ENCODE measurements at regions not wholly inside any gene's neighbourhood (a gene's known extent, or its start where the extent isn't known, plus 50 kb on each side); places are given as distances from the start of the nearest gene placed in this dataset.
A peak's percentile ranks its signal among the peaks of the same experiment; 100 is the strongest.

DNA sequence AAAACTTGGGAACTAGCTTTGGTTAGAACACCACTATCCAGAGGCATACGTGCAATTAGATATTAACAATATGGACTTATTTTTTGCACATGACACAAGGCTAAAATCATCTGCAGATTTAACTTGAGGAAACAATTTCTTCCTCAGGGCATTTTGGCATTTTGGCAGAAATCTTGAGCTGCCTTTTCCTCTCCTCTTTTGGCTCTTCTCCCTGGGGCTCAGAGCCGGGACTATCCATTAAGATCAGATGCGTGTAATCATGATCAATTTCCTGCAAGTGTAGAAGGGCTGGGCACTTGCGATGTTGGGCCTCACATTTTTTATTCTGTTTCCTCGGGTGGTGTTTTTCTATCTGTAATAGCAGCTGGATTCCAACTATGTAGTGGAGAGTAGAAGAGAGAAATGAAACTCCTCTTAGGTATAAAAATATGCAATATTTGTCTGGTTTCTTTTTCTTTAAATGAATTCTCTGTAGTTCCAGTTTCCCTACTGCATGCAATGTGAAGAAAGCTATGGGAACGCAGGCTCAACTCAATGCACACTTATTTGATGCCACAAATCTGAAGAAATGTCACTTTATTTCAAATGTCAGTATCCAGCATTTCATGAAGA, 1010.8 kb downstream of the FLRT2 start:
- no peak for DNase-seq

DNA sequence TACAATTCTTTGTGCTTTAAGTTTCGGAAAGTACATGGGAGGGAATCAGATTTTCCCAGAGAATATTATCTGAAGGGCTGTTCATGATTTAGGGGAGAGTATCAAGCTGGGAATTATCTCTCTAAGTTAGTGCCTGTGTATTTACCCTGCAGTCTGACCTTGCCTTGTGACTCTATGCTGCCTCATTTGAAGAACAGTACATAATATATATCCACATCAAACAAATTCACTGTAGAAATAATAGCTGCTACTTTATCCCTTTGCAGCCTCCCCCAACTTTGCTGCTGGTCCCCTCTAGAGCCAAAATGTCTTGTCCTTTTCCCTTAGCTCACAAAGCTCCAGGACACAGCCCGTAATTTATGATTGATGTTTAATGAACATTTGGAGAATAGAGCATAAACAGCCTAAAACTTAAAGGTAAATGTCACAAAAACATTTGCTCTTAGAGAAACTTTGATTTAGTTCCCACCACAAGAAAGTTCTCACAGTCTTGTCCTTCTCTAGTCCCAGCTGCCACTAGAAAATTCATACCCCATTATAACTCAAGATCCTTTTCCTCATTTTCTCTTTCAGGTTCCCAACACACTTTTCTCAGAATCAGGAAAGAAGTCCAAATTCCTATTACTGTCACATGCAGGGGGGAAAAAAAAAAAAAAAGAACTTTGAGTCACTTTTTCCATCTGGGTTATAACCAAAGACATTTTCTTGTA, 1009.6 kb downstream of the FLRT2 start:
- DNase-seq = no peak

DNA sequence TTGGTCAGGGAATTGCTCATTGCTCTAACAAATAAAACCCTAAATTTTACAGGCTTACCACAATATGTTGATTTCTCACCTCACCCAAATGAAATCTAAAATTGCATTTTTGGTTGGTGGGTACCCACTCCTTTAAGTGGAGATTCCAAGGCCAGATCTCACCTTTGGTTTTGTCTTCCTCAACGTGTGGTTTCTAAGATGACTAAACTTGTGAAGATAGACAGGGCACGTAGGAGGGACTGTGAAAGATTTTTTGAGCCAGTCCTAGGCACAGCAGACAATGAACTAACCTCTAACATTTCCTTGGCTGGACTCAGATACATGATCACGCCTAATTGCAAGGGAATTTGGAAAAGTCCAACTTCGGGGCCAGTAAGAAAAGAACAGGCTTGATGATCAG, 1003.9 kb downstream of the FLRT2 start:
- no peak for DNase-seq

DNA sequence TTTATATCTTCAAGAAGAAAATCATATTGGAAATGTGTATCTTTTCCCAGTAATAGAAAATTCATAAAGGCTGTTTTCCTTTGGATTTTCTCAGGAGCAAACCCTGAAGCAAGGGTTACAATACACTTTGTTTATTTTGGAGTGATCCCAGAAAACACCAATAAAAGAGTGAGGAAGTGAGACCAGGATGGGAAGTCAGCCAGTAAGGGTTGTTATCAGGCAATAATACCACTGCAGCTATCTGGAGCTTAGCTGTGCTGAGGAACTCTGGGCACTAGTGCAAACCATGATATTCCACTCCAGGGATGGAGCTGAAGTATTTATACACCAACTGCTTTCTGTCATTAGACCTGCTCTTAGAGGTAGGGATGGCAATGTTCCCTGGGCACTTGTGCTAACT, 1002.3 kb downstream of the FLRT2 start:
- DNase-seq = no peak

DNA sequence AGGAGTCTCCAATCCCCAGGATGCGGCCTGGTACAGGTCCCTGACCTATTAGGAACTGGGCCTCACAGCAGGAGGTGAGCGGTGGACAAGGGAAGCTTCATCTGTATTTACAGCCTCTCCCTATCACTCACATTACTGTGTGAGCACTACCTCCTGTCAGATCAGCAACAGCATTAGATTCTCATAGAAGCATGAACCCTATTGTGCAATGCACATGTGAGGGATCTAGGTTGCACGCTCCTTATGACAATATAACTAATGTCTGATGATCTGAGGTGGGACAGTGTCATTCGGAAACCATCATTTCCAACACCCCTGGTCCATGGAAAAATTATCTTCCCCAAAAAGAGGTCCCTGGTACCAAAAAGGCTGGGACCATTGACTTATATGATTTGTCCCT, 1000.5 kb downstream of the FLRT2 start:
- no peak for DNase-seq

DNA sequence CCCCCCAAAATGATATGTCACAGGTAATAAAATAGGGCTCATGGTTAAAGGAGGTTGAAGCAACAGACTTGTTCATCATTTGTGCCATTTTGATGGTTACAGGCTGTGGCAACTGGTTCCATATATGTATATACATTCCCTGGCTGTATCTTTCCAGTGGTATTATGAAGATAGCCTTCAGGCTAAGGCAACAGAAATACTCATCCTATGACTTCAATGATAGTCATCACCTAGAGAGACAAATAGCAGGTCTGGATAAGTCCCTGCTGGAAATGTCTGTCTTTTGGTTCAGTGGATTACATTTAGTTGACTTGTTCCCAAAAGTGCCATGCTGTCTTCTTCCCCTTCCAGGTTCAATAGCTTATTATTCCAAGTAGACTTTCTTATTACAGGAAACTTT, 997.4 kb downstream of the FLRT2 start:
- DNase-seq = no peak

DNA sequence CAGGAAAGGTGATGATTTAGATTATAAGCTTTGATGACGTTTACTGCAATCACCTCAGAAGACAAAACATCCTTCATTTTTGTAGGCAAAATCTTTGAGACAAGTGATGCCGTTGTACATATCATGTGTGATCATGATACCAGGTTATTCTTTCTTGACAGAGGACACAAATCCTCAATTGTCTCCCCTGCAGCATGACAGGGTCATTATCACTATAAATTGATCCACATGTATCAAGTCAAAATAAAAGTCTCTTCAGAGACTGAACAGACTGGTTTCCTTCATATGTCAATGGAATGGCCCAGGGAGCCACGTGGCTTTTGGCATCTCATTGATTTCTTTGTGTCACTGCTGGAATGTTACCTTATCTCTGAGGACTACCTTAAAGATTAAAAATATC, 995.7 kb downstream of the FLRT2 start:
- no peak for DNase-seq

DNA sequence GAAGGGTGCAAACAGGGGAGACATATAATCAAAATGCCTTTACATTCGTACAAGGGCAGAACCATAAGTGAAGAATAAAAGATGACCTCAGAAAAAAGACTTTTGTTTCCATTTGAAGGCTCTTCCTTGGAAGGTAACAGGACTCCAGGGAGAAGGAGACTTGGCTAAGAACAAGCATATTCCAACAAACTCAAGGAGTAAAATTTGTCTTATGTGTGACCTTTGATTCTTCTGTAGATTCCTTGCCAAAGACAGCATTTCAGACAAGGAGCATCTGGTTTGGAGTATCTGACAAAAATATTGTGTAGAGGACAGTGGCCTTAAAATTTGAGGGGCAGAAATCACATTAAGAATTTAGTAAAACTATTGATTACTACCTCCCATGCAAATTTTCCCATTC, 991.9 kb downstream of the FLRT2 start:
- DNase-seq = no peak

DNA sequence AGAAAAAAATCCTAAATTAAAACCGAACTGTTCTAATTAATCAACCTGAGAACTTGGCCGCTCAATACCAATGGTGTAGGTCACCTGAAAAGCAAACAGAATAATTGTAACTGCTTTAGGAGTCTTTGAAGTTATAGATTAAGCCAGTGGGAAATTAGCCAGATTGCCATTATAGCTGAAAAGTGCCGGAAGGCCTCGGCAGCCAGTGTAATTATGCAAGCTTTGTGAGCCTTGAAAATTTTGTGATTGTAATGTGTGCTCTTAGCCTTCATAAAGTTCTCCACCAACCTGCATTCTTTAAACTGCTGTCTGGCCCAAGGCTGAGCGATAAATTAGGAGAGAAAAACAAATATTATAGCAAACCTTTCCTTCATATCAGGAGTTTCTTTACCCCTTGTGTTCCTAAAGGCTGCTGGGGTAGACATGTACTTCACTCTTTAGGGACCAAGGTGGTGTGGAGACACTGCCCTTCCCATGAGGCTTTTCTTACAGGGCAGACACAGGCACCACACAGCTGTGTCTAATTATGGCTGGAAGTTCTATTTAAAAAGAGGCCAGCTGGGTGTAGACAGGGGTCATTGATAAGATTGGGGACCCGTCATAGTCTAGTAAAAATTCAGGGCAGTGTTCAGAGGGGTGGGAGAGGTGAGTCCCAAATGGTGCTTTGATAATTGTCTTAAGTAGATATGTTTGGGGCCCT, 991.2 kb downstream of the FLRT2 start:
- no peak for DNase-seq

DNA sequence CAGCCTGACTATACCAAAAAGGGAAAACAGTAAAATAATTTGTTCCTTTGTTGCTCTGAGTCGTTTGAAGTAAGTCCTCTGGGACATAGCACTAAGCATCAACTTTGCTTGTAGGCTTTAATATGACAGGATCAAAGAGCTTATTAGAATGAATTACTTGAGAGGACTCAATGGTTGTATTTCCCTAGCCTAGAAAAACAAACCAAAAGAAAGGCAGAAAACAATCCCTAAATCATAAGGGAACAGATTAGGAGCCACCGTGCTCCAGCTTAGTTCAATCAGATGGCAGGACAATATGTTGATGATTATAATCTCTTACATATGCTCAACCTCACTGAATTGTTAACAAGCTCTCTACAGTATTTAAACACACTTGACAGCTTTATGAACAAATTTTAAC, 988.4 kb downstream of the FLRT2 start:
- DNase-seq = no peak

DNA sequence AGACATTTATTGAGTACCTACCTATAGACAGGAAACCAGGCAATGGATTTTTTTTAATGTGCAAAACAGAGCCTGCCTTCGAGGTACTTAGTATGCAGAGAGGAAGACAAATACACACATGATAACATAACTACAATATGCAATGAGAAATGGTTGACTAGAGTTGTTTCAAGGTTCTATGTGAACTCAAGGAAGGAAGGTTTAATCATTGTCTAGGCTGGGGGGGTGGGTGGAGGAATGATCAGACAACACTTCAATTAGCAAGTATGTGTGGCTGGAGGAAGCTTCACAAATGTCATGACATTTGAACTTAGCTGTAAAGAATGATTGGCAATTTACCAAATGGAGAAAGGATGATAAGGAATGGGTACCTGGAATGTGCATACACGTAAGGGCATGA, 985.3 kb downstream of the FLRT2 start:
- DNase-seq = no peak

DNA sequence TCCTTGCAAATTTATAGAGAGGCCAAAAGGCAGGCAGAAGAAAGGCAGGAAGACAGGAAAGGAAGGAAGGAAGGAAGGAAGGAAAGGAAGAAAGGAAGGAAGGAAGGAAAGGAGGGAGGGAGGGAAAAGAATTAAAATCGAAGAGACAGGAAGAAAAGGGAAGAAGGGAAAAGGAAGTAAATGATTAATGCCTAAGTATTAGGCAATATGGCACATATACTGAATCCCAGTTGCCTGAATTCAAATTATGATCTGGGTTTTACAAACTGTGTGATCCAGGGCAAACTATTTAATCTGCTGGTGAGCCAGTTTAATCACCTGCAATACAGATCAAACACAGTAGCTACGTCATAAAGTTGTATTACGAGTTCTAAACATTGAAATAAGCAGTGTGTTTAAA, 983.6 kb downstream of the FLRT2 start:
- DNase-seq = no peak

DNA sequence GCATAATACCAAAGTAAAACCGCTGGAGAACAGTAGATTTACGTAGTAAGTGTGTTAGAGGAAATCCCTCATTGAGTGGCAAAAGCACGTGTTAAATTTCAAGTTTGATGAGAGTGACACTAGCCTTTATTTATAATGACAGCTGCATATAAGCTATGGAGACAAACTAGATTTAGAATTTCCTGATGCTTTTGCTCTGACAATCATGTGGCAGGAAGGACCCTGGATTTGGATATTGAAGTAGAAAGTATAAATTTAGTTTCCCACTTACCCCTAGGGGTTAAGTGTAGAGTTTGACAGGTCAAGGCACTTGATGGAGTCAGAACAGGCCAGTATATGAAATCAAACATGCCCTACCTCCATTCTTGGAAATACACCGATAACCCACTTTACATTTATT, 983.1 kb downstream of the FLRT2 start:
- no peak for DNase-seq

DNA sequence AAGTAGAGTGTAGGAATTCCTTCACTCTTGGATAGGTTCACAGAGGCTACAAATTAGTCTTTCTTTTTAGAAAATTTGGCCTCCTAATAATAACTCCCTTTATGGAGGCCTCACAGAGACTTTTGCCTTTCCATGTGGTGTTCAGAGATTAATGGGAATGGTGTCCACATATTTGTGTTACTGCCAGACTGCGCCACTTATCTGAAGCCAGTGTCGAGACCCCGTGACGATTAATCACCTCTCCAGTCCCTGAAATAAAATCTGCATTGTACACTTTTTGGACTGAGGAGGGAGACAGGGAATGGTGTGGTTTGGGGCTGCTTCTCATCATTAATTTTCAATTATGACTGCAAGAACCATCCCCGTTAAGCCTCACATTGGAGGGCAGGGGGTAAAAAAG, 980.5 kb downstream of the FLRT2 start:
- DNase-seq = peak in 1 of 58 donors; percentile 0

DNA sequence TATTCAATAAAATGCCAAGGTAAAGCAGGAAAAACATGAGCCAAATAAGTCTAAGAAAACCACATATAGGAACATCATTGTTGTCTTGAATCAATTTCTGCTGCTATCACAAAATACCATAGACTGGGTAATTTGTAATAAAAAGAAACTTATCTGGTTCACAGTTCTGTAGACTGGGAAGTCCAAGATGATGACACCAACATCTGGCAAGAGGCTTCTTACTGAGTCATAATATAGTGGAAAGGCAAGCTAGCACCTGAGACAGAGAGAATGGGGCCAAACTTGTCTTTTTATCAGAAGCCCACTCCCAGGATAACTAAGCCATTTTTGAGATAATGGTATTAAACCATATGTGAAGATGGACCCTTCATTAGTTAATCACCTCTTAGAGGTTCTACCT, 975.9 kb downstream of the FLRT2 start:
- no peak for DNase-seq

DNA sequence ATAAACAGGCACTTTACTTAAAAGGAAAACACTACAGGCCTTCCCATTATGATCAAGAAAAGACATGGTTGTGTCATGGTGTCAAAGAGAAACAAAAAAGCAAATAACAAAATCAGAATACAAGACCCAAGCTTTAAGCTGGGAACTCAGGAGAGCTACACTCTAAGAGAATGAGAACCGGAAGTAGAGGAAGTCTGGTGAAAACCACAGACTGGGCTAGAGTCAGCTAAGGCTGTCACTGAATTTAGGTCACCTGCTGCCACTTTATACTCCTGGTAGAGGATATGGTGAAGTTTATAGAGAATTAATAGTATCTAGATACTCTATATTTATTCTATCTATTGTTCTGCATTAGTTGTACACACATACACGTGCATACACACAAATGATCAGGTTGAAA, 971.7 kb downstream of the FLRT2 start:
- no peak for DNase-seq

DNA sequence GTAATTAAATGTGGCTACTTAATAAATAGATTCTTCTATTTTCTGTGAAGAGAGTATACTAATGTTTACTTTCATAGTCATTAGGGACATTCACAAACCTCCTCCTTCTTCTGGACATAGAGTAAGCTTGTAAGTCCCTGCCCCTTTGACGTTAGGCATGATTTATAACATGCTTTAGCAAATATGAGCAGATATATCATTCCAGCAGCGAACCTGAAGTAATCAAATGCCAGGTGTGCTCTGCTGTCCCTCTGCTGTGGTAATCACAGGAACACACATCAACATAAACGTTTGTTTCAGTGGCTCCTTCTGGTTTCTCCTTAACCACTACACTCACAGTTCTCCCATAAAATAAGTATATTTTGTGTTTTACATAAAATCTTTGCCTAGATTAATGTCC, 961.8 kb downstream of the FLRT2 start:
- DNase-seq = no peak

DNA sequence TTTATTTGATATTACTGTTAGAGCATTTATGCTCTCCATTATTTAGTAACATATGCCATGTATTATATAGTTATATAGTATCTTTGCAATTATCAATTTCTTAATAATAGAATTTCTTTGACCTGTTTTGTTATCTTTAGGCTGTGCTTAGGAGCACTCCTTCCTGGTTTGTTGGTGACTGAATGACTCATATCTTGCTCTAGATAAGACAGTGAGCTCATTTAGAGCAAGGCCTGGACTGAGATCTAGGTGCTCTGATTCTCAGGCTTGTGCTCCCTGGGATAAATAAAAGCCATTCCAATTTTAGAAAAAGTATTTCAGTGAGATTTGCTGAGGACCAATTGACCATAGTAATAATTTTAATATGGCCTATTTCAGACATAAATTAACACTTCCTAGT, 951.2 kb downstream of the FLRT2 start:
- DNase-seq = no peak

DNA sequence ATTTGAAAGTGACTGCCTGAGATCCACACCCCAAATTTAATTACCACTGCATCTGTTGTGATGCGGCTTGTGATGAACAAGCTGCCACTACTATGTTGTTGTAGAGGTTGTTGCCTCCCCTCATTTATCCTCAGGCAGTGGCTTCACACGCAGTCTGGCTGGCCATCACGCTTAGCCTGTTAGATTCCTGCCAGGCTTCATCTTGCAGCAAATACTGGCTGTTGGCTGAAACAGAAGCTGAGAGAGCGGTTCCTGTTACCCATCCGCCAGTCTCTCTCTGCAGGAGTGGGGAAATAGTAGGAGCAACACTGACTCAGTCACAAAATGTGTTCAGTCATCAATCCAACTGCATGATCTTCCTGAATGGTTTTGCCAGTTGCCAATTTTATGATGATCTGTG, 934.4 kb downstream of the FLRT2 start:
- DNase-seq = peak in 13 of 58 donors; percentile 0 to 25 (median 2)

DNA sequence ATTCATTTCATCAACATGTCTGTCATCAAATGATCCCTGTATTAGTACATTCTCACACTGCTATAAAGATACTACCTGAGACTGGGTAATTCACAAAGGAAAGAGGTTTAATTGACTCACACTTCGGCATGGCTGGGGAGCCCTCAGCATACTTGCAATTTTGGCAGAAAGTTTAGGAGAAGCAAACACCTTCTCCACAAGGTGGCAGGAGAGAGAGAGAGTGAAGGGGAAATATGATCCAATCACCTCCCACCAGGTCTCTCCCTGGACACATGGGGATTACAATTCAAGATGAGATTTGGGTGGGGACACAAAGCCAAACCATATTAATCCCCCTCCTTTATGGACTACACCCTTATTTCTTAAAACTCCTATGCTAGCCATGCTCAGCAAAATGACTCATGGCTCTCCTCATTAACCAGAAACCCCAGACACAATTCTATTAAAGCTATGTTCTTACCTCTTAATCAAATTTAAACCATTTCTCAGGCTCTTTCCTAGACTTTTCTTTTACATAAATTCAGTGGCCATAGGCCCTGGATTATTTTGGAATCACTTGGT, 932.3 kb downstream of the FLRT2 start:
- DNase-seq = no peak

DNA sequence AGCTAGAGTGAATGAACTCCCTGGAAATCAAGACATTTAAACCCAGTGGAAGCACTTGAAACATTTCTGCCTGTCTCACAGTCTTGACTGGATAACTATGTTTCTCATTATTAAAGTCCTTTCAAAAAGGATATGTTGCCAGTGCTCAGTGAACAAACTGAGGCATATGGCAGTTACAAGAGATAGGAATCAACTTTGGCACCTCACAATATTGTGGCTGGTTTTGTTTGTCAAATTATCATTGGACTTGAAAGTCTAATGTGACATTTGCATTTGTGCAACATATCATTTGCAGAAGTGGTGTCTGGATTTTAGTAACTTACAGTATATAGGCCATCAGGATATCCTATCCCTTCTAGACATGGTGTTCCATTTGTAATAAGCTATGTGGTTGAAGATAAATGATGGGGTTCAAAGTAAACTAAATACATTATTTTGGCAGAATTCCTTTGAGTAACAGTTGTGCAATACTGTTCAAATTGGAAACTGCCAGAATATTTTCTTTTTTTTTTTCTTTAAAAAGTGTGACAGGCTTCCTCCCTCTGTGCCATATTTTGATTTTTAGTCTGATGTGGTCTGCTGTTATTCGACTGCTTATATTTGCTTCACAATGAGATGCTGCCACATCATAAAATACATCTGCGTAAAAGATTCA, 927.7 kb downstream of the FLRT2 start:
- DNase-seq = no peak

DNA sequence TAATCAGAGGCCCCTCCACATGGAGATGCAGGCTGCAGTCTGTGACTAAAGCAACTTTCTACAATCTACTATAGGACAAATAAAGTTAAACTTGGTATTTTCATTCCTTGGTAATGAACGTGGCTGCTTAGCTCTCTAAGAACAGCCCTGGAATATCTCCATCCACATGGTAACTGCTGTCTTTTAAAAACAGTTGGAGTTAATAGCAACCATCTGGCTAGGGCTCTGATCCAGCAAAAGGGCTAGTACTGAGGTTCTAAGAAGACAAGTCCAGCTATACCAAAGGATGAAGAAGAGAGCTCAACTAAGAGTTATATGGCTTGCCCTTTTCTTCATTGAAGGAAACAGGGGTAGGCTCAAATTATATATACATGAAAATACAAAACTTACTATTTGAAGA, 920.1 kb downstream of the FLRT2 start:
- no peak for DNase-seq
